Activated naive CD8-positive, alpha-beta T cell treated with anti-CD3 and anti-CD28 coated beads, Interleukin-2, amount 50 U/mL, for 24 hours (primary cell): ENCODE measurements at regions not wholly inside any gene's neighbourhood (a gene's known extent, or its start where the extent isn't known, plus 50 kb on each side); places are given as distances from the start of the nearest gene placed in this dataset.

Experiments used
- ATAC-seq: fragments of 150-1000 bp; cut with Tn5 transposase; one replicate; pipeline ENCODE4 v1.10.0; 2021
- DNase-seq: peaks from one replicate; pipeline ENCODE4 v3.0.0; 2021
- H3K27ac Mint-ChIP-seq: one replicate; pipeline ENCODE4 v1.8.0; 2021; ENCODE audit warnings: mild to moderate bottlenecking, mixed read lengths
- H3K27me3 Mint-ChIP-seq: one replicate; pipeline ENCODE4 v1.8.0; 2021; ENCODE audit warnings: mixed read lengths
- H3K36me3 Mint-ChIP-seq: one replicate; pipeline ENCODE4 v1.8.0; 2021; ENCODE audit warnings: low read depth, mixed read lengths
- H3K4me1 Mint-ChIP-seq: one replicate; pipeline ENCODE4 v1.8.0; 2021; ENCODE audit warnings: mixed read lengths
- H3K4me3 Mint-ChIP-seq: one replicate; pipeline ENCODE4 v1.8.0; 2021; ENCODE audit warnings: mild to moderate bottlenecking, moderate library complexity, mixed read lengths
- H3K9me3 Mint-ChIP-seq: one replicate; pipeline ENCODE4 v1.8.0; 2021; ENCODE audit warnings: mixed read lengths

DNA sequence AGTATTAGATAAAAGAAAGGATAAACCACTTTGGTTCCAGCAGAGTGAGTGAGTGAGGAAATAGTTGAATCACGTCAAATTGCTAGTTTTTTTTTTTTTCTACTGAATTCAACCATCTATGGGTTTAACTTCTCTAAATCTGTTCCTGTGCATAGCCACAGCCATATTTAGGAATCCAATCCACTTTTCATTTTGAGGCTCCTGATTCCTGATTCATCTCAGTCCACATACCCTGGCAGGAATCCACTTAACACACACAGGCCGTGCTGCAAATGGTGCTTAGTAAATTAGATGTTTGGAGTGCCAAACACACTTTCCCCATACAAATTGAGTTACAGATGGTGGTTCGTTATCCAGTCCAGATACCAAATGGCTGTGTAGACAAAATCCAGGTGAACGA is 220.3 kb downstream of the ALDH8A1 start:
- Mint-ChIP-seq H3K27ac (no peak overlapping the region), H3K4me1 (no peaks in the 10 kb centered on the region), H3K36me3 (no peaks in the 10 kb centered on the region), H3K27me3 (peaks cover 6% of the 10 kb centered on the region), H3K9me3 (no peaks in the 10 kb centered on the region), H3K4me3 (no peak overlapping the region)
- ATAC-seq (no peak), DNase-seq (no peak)

GRCh38 chr6:134727081-134727480 is 222.8 kb downstream of the ALDH8A1 start:
- H3K27me3 Mint-ChIP-seq: peaks cover 6% of the 10 kb centered on the region
- H3K27ac Mint-ChIP-seq: no peak overlapping the region
- H3K9me3 Mint-ChIP-seq: no peaks in the 10 kb centered on the region
- DNase-seq (no peak), ATAC-seq (no peak)
- no peak overlapping the region for H3K4me3 Mint-ChIP-seq
- no peaks in the 10 kb centered on the region for H3K36me3 Mint-ChIP-seq
- H3K4me1 Mint-ChIP-seq: no peaks in the 10 kb centered on the region

- H3K27ac Mint-ChIP-seq: no peak overlapping the region
- H3K36me3 Mint-ChIP-seq: no peaks in the 10 kb centered on the region
- no peak for ATAC-seq
- peaks cover 6% of the 10 kb centered on the region for H3K27me3 Mint-ChIP-seq
- H3K9me3 Mint-ChIP-seq: no peaks in the 10 kb centered on the region
- DNase-seq: no peak
- no peak overlapping the region for H3K4me3 Mint-ChIP-seq
- no peaks in the 10 kb centered on the region for H3K4me1 Mint-ChIP-seq
These were observed 224.3 kb downstream of the ALDH8A1 start for GRCh38 chr6:134725590-134725989.

- DNase-seq (no peak), ATAC-seq (no peak)
- no peak overlapping the region for H3K4me3 Mint-ChIP-seq
- no peak overlapping the region for H3K27ac Mint-ChIP-seq
- no peaks in the 10 kb centered on the region for H3K9me3 Mint-ChIP-seq
- no peaks in the 10 kb centered on the region for H3K4me1 Mint-ChIP-seq
- no peaks in the 10 kb centered on the region for H3K36me3 Mint-ChIP-seq
- peaks cover 6% of the 10 kb centered on the region for H3K27me3 Mint-ChIP-seq
These were observed 225.0 kb downstream of the ALDH8A1 start for GRCh38 chr6:134724771-134725340.

GRCh38 chr6:134723081-134723871 is 226.6 kb downstream of the ALDH8A1 start:
- Mint-ChIP-seq H3K36me3 (no peaks in the 10 kb centered on the region), H3K4me3 (no peak overlapping the region), H3K4me1 (no peaks in the 10 kb centered on the region), H3K27me3 (peaks cover 6% of the 10 kb centered on the region), H3K9me3 (no peaks in the 10 kb centered on the region), H3K27ac (no peak overlapping the region)
- ATAC-seq (no peak), DNase-seq (no peak)

DNA sequence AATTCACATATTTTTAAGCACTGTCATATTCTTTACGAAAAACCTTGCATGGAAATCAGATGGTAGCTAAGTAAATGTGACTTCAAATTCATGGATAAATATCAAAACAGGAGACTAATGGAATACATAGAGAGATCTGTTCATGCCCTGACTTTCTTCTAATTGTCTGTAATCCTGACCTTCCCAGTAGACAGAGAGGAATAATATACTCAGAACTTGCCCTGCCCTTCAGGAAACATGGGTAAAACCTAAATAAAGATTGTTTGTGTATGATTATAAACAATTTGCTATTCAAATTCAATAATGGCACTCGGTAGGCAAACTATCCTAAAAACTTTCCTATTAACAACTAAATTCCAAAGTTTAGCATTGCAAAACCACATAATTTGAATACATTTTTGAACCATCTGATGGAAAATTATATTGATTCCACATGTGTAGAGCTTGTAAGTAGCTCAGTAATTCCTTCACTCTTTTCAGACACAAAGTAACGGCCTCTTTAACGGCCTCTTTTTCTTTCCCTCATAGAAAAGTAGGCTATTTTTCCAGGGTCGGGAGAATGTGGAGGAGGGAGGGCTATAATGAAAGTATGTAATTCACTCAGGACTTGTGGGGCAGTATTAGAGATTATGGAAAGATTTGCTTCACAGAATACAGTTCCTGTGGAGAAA is 227.6 kb downstream of the ALDH8A1 start:
- H3K36me3 Mint-ChIP-seq: no peaks in the 10 kb centered on the region
- ATAC-seq: no peak
- no peaks in the 10 kb centered on the region for H3K9me3 Mint-ChIP-seq
- no peaks in the 10 kb centered on the region for H3K4me1 Mint-ChIP-seq
- no peak for DNase-seq
- no peak overlapping the region for H3K4me3 Mint-ChIP-seq
- peaks cover 8% of the 10 kb centered on the region for H3K27me3 Mint-ChIP-seq
- H3K27ac Mint-ChIP-seq: no peak overlapping the region

DNA sequence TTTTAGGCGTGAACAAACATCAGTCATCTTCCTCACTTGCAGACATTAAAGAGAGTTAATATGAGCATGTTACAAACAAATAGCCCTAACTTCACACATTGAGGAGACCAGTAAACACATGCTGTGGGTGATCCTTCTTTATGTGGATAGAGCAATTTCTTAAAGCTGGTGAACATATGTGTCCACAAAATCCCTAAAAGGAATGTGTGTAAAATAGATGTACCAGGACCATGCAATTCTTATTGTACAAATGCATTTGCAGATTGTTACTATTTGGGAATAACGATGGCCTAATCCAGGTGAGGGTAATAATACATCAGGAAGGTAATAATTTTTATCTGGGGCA is 228.9 kb downstream of the ALDH8A1 start:
- Mint-ChIP-seq H3K9me3 (no peaks in the 10 kb centered on the region), H3K4me1 (no peaks in the 10 kb centered on the region), H3K27me3 (peaks cover 3% of the 10 kb centered on the region), H3K36me3 (no peaks in the 10 kb centered on the region), H3K27ac (no peak overlapping the region), H3K4me3 (no peak overlapping the region)
- ATAC-seq (no peak), DNase-seq (no peak)

DNA sequence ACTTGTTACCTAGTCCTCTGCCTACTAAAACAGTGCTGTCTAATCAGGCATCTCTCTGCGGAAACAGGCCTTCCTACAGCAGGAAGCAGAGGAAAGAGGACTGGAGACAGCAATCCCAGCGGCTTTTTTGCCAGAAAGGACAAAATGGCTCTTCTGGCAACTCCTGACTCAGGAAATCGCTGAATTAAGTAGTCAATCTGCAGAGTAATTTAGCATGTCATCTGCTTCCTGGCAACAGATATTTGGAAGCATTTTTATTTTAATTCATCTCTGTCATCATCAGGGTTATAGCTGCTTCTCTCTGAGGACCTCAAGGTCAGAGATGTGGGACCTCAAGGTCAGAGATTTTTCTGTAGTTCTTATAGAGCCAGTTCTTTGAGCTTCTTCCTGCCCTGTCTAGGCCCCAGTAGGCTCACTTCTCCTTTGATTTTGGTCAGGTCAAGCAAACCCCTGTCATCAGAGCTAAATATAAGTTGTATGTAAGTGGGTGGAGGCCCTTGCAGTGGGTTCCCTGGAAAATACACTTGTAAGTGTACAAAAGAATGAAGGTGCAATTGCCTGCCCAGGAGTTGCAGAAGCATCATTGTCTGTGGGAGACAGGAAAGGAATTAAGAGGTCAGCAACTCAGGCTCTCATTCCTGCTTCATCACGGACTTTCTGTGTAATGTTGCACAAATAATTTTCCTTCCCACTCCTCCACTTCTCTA is 229.4 kb downstream of the ALDH8A1 start:
- Mint-ChIP-seq H3K4me1 (no peaks in the 10 kb centered on the region), H3K4me3 (no peak overlapping the region)

DNA sequence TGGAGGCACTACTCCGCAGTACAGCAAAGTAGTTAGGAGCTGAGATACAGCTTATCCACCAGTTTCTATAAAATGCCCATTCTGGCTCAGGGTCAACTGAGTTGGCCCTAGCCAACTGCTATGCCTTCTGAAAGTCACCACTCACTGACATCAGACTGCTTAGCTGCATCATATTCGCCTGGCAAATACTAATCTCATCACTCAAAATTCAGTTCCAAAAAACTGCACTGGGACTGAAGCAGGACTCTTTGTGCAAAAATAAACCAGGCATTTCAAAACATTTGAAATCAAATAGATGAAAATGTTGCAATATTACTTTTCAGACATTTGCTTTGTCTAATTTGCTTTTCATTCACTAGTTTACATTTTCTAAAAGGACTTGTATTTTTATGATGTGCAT is 230.0 kb downstream of the ALDH8A1 start:
- H3K36me3 Mint-ChIP-seq: no peaks in the 10 kb centered on the region
- H3K4me1 Mint-ChIP-seq: no peaks in the 10 kb centered on the region
- ATAC-seq: no peak
- no peak for DNase-seq
- no peak overlapping the region for H3K27ac Mint-ChIP-seq
- peaks cover 2% of the 10 kb centered on the region for H3K27me3 Mint-ChIP-seq
- H3K4me3 Mint-ChIP-seq: no peak overlapping the region
- no peaks in the 10 kb centered on the region for H3K9me3 Mint-ChIP-seq

More for the DNA sequence above, 229.4 kb downstream of the ALDH8A1 start:
- Mint-ChIP-seq H3K9me3 (no peaks in the 10 kb centered on the region), H3K27ac (no peak overlapping the region), H3K36me3 (no peaks in the 10 kb centered on the region), H3K27me3 (peaks cover 2% of the 10 kb centered on the region)
- ATAC-seq: no peak
- DNase-seq: no peak

GRCh38 chr6:134719286-134719685 is 230.6 kb downstream of the ALDH8A1 start:
- no peak overlapping the region for H3K4me3 Mint-ChIP-seq
- no peak overlapping the region for H3K27ac Mint-ChIP-seq
- ATAC-seq (no peak), DNase-seq (no peak)
- H3K27me3 Mint-ChIP-seq: peaks cover 2% of the 10 kb centered on the region
- H3K36me3 Mint-ChIP-seq: no peaks in the 10 kb centered on the region
- H3K4me1 Mint-ChIP-seq: no peaks in the 10 kb centered on the region
- H3K9me3 Mint-ChIP-seq: no peaks in the 10 kb centered on the region

DNA sequence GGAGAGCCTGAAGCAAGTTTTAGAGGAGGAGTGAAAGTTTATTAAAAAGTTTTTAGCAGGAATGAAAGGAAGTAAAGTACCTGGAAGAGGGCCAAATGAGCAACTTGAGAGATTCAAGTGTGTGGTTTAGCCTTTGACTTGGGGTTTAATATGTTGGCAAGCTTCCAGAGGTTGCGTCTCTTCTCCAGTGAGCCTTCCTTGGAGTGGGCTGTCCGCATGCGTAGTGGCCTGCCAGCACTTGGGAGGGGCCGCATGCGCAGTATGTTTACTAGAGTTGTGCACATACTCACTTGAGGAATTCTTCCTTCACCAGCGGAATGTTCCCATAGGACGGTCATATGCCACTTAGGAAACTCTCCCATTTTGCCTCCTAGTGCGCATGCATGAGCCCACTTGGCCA is 235.2 kb downstream of the ALDH8A1 start:
- ATAC-seq (no peak), DNase-seq (no peak)
- no peaks in the 10 kb centered on the region for H3K4me1 Mint-ChIP-seq
- H3K4me3 Mint-ChIP-seq: no peak overlapping the region
- no peaks in the 10 kb centered on the region for H3K9me3 Mint-ChIP-seq
- no peak overlapping the region for H3K27ac Mint-ChIP-seq
- no peaks in the 10 kb centered on the region for H3K36me3 Mint-ChIP-seq
- peaks cover 7% of the 10 kb centered on the region for H3K27me3 Mint-ChIP-seq

DNA sequence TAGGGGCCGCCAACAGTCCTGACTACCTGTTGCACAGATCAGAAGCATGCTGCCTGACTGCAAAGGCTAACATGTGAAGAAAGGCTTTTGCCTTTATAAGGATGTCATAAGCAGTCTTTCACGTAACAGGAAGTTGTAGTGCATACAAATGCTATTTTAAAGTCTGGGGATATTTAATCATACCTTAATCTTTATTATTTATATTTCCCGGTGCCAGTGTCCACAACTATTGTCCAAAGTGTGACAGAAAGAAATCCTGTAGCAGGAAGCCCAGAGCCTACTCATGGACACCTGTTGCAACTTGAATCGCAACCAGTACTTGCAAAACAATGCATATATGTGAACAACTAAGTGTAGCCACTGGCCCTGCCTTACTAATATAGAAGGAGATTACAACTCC is 235.8 kb downstream of the ALDH8A1 start:
- DNase-seq (no peak), ATAC-seq (no peak)
- Mint-ChIP-seq H3K27me3 (peaks cover 7% of the 10 kb centered on the region), H3K4me3 (no peak overlapping the region), H3K9me3 (no peaks in the 10 kb centered on the region), H3K36me3 (no peaks in the 10 kb centered on the region), H3K4me1 (no peaks in the 10 kb centered on the region), H3K27ac (no peak overlapping the region)

GRCh38 chr6:134712311-134712710 is 237.6 kb downstream of the ALDH8A1 start:
- no peaks in the 10 kb centered on the region for H3K4me1 Mint-ChIP-seq
- H3K9me3 Mint-ChIP-seq: no peaks in the 10 kb centered on the region
- peaks cover 9% of the 10 kb centered on the region for H3K27me3 Mint-ChIP-seq
- H3K27ac Mint-ChIP-seq: no peak overlapping the region
- H3K36me3 Mint-ChIP-seq: no peaks in the 10 kb centered on the region
- H3K4me3 Mint-ChIP-seq: no peak overlapping the region
- ATAC-seq: no peak
- no peak for DNase-seq

GRCh38 chr6:134708079-134708478 is 241.8 kb downstream of the ALDH8A1 start:
- Mint-ChIP-seq H3K4me3 (no peak overlapping the region), H3K27ac (no peak overlapping the region), H3K27me3 (peaks cover 19% of the 10 kb centered on the region), H3K9me3 (no peaks in the 10 kb centered on the region), H3K4me1 (no peaks in the 10 kb centered on the region), H3K36me3 (no peaks in the 10 kb centered on the region)
- DNase-seq (no peak), ATAC-seq (no peak)
